WTC11 (cell line): ENCODE measurements at regions not wholly inside any gene's neighbourhood (a gene's known extent, or its start where the extent isn't known, plus 50 kb on each side); places are given as distances from the start of the nearest gene placed in this dataset.

ENCODE experiments used
- FOXP1 ChIP-seq: sonication (generic); formaldehyde crosslinking; IDR thresholded peaks from 2 replicates; pipeline ENCODE4 v1.8.0; 2022; ENCODE audit warnings: missing genetic modification reagents, mild to moderate bottlenecking, moderate library complexity, borderline replicate concordance
- GABPB1 ChIP-seq: sonication (generic); formaldehyde crosslinking; IDR thresholded peaks from 2 replicates; pipeline ENCODE4 v1.8.1; 2023; ENCODE audit warnings: mild to moderate bottlenecking, missing genetic modification reagents
- KAT7 ChIP-seq: sonication (generic); formaldehyde crosslinking; IDR thresholded peaks from 2 replicates; pipeline ENCODE4 v1.8.1; 2023; ENCODE audit warnings: missing genetic modification reagents, mild to moderate bottlenecking, borderline replicate concordance
- MLX ChIP-seq: sonication (generic); formaldehyde crosslinking; IDR thresholded peaks from 2 replicates; pipeline ENCODE4 v1.8.1; 2023; ENCODE audit warnings: mild to moderate bottlenecking, missing genetic modification reagents, moderate library complexity
- NFATC4 ChIP-seq: fragments of 250-450 bp; sonication (Bioruptor Pico); IDR thresholded peaks from 2 replicates; pipeline ENCODE4 v1.9.0; 2021; ENCODE audit warnings: mild to moderate bottlenecking
- NR1H2 ChIP-seq: sonication (generic); formaldehyde crosslinking; IDR thresholded peaks from 2 replicates; pipeline ENCODE4 v1.9.0; 2021; ENCODE audit warnings: mild to moderate bottlenecking, moderate library complexity, missing genetic modification reagents
- TP53 ChIP-seq: sonication (generic); formaldehyde crosslinking; IDR thresholded peaks from 2 replicates; pipeline ENCODE4 v1.8.1; 2023; ENCODE audit warnings: mild to moderate bottlenecking, missing genetic modification reagents
- ZNF232 ChIP-seq: sonication (generic); formaldehyde crosslinking; IDR thresholded peaks from 2 replicates; pipeline ENCODE4 v1.8.0; 2022; ENCODE audit warnings: mild to moderate bottlenecking, missing genetic modification reagents
- ZNF423 ChIP-seq: fragments of 250-450 bp; sonication (Bioruptor Pico); IDR thresholded peaks from 2 replicates; pipeline ENCODE4 v2.1.2; 2022; ENCODE audit warnings: mild to moderate bottlenecking, moderate library complexity
- ZNF512 ChIP-seq: sonication (generic); formaldehyde crosslinking; IDR thresholded peaks from 2 replicates; pipeline ENCODE4 v1.8.1; 2022; ENCODE audit warnings: missing genetic modification reagents, borderline replicate concordance
- TF ChIP-seq, protein P1 (sequence below): sonication (generic); formaldehyde crosslinking; IDR thresholded peaks from 2 replicates; pipeline ENCODE4 v1.8.0; 2022; ENCODE audit warnings: mild to moderate bottlenecking, missing genetic modification reagents
- TF ChIP-seq, protein P2 (sequence below): sonication (generic); formaldehyde crosslinking; IDR thresholded peaks from 2 replicates; pipeline ENCODE4 v1.8.1; 2022; ENCODE audit warnings: low read depth, missing genetic modification reagents, borderline replicate concordance

GRCh38 chr11:41714101-41714500, 254.6 kb upstream of the LRRC4C start:
- no peak for TF ChIP-seq TP53
- no peak for TF ChIP-seq NR1H2 (CRISPR knock-in tag)
- TF ChIP-seq, protein P1, sequence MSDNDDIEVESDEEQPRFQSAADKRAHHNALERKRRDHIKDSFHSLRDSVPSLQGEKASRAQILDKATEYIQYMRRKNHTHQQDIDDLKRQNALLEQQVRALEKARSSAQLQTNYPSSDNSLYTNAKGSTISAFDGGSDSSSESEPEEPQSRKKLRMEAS: no peak
- no peak for TF ChIP-seq ZNF423 (CRISPR knock-in tag)
- no peak for TF ChIP-seq FOXP1 (CRISPR knock-in tag)
- TF ChIP-seq, protein P2, sequence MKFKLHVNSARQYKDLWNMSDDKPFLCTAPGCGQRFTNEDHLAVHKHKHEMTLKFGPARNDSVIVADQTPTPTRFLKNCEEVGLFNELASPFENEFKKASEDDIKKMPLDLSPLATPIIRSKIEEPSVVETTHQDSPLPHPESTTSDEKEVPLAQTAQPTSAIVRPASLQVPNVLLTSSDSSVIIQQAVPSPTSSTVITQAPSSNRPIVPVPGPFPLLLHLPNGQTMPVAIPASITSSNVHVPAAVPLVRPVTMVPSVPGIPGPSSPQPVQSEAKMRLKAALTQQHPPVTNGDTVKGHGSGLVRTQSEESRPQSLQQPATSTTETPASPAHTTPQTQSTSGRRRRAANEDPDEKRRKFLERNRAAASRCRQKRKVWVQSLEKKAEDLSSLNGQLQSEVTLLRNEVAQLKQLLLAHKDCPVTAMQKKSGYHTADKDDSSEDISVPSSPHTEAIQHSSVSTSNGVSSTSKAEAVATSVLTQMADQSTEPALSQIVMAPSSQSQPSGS: no peak
- no peak for TF ChIP-seq NFATC4 (CRISPR knock-in tag)
- TF ChIP-seq ZNF512 (CRISPR knock-in tag): no peak
- TF ChIP-seq ZNF232: no peak
- no peak for TF ChIP-seq GABPB1 (CRISPR knock-in tag)
- TF ChIP-seq MLX (CRISPR knock-in tag): no peak
- no peak for TF ChIP-seq KAT7 (CRISPR knock-in tag)
